GM21529 (cell line): ENCODE measurements at regions not wholly inside any gene's neighbourhood (a gene's known extent, or its start where the extent isn't known, plus 50 kb on each side); places are given as distances from the start of the nearest gene placed in this dataset.

Experiments used
- ATAC-seq: cut with Tn5 transposase; IDR thresholded peaks from one replicate; pipeline ENCODE4 v1.9.1; 2021; ENCODE audit not compliant: unreplicated experiment

- ATAC-seq = no peak
These were observed 88.2 kb downstream of the TMA16 start for GRCh38 chr4:163582703-163583102.

- peak; percentile 43 for ATAC-seq
These were observed 93.4 kb downstream of the TMA16 start for GRCh38 chr4:163587867-163588266.

DNA sequence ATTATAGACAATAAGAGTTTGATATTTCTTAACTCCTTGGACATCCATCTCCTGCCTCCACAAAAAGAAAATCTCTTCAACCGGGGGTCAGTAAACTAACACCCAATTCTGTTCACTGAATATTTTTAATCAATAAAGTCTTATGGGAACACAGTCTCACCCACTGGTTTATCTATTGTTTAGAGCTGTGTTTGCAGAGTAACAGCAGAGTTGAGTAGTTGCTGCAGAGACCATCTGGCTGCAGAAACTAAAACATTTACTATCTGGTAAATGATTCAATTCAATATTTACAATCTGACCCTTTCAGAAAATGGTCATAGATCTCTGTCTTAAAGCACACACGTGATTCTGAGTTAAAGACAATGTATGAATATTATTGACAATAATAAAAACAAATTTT lies 94.0 kb downstream of the TMA16 start:
- ATAC-seq = no peak

DNA sequence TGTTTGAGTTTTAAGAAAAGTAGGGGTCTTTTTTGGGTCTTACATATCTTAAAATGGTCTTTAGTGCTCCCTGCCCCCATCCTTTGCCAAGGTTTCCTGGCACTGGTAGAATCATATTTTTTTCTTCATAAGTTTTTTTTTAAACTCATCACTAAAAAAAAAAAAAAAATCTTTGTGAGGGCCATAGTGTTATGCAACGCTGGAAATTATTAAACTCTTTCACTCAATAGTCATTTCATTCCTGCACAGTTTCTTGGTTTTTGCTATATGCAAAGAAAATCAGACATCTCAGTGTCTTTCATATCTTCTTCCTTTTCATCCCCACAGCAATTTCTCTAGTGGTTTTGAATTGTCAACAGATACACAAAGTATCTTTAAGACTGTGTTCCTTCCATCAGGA lies 95.6 kb downstream of the TMA16 start:
- ATAC-seq = peak; percentile 40

GRCh38 chr4:163590619-163591264 lies 96.3 kb downstream of the TMA16 start:
- peak; percentile 2 for ATAC-seq

- ATAC-seq = peak; percentile 86
These were observed 97.1 kb downstream of the TMA16 start for GRCh38 chr4:163591614-163592020.

DNA sequence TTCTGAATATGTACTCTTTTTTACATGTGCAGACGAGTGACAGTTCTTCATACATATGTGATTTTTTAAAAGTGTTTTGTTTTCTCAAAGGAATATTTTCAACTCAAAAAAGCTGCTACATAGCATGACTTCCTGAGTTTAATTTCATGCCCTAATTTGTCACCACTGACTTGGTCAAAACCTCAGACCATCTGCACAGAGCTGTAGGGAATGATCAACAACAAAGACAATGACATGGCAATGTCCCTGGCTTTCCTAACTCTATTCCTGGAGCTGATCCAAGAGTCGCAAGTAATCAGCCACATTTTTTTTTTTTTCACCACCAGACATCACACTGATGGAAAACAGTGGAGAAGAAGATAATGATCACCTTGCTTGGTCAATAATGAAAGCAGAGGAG lies 97.7 kb downstream of the TMA16 start:
- ATAC-seq = no peak

- no peak for ATAC-seq
These were observed 101.1 kb downstream of the TMA16 start for GRCh38 chr4:163595580-163595979.

DNA sequence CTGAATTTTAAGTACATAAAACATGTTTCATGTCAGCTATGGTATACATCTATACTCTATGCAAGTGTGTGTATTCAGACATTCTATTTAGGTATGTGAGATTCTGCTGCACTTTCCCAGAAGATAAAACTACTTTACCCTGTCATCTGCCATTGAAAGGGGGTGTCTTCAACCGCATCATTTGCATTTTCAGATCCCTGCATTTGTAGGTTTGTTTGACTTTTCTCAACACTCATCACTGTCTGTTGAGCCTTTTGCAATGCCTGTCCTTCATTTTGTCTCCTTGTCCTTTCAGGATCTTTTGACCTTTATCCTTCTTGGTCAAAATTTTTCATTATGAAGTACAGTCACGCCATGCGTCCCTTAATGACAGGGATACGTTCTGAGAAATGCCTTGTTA lies 103.5 kb downstream of the TMA16 start:
- peak; percentile 66 for ATAC-seq

GRCh38 chr4:163598489-163598888 lies 104.0 kb downstream of the TMA16 start:
- peak; percentile 33 for ATAC-seq

DNA sequence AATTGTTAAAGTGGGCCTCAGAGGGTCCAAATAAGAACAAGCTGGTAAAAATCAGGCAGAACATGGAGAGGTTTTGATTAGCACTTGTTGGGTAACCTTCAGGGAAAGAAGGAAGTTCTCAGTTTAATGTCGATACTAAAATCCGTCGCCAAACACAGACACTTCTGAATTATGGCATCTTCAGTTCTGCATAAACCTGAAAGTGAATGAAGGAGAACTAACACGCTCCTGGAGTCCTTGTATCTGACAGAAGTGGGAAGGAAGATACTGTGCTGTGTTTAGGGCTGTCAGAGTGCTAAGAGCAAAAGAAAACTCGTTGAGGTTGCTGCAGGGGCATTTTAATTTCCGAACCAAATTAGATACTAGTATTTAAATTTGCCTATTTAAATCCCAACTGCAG lies 106.2 kb downstream of the TMA16 start:
- peak; percentile 50 for ATAC-seq

- no peak for ATAC-seq
These were observed 108.8 kb downstream of the TMA16 start for GRCh38 chr4:163603257-163603656.

- peak; percentile 25 for ATAC-seq
These were observed 112.6 kb downstream of the TMA16 start for GRCh38 chr4:163606896-163607691.

- no peak for ATAC-seq
These were observed 114.5 kb downstream of the TMA16 start for GRCh38 chr4:163609019-163609418.

DNA sequence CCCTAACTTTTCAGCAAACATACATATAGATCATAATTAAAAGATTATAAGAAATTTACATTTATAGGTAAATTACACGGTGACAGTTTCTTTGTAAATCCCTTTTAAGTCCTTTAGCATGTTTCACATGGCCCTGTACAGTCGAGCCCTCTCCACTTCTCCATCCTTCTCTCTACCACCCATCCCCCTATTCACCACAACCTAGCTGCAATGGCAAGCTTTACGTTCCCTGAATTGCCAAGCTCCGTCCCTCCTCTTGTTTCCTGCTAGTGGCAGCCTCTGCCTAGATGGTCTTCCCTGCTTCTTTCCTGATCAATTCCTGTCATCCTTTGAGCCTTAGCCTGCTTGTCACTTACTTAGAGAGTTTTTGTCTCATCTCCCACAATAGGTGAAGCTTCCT lies 116.2 kb downstream of the TMA16 start:
- ATAC-seq = no peak

DNA sequence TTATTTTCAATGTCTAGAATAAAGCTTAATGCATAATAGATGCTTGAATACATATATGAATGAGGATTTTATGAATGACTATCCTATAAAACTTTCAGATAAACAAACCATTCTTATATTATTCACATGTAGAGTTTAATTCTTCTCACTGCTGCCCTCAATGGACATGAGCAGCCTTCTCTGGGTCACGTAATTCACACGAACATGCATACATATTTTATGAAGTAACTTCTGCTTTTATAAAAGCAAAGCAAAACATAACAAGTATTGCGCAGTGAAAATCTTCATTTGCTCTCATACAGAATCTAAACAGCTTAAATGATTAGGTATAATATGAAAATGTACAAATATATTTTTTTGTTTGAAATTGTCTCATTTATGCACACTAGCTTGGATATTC lies 116.7 kb downstream of the TMA16 start:
- no peak for ATAC-seq

DNA sequence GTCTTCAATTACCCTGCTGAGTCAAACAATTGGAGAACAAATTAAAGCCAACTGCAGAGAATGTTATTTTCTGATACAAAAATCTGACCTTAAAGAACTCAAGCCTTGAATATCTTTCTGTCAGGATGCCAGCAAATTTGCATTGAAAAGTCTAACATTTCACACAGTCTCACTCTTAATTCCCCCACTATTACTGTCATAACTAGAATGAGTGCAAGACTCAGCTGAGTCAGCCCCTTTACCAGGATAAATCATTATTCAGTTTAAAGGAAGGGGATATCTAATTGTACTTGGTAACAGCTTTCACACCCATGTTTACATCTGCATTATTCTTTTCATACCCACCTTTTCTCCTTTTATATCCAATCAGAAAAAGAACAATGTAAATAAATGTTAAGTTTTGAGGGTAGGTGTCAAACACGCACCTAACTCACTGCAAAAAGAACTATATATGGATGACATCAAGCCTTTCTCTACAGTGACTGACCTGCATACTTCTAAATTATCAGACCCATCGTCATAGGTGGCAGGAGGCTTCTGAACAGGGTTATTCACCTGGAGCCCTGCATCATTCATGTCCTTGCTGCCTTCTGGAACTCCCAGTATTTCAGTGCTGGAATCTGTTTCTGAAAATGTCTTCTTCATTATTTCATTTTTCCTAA lies 117.4 kb downstream of the TMA16 start:
- ATAC-seq = peak; percentile 71

GRCh38 chr4:163612762-163613161 lies 118.3 kb downstream of the TMA16 start:
- ATAC-seq = no peak

DNA sequence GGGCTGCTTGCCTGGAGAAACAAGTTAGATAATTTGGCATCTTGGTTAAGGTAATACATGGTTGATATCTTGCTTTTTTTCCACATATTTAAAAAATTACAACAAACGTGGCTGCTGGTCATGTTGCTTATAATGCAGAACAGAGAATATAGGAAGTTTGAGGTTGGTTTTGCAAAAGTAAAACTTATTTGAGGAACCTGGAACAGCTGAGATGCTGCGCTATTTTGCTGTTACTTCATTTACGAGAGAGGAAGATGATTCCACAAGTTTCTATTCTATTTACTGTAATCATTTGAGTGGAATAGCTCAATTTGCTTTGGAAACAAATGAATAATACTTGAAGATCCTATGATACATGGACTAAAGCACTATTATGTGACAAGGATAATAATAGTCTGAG lies 118.9 kb downstream of the TMA16 start:
- no peak for ATAC-seq

DNA sequence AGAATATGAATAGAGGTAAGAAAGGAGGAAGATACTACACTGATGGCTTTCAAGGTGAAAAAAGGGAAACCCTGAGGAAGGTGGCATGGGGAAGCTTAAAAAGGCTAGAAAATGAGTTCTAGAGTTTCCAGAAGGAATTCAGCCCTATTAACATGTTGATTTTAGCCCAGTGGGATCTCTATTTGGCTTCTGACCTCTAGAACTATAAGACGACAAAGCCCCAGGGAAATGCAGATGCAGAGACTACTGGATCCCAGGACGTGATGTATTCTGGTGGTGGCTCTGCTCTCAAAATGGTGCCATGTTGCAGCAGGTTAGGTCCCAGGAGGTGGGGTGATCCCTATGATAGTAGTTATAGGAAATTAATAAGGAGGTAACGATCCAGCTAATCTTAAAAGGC lies 120.4 kb downstream of the TMA16 start:
- ATAC-seq = no peak

GRCh38 chr4:163618845-163619244 lies 124.4 kb downstream of the TMA16 start:
- ATAC-seq = no peak

DNA sequence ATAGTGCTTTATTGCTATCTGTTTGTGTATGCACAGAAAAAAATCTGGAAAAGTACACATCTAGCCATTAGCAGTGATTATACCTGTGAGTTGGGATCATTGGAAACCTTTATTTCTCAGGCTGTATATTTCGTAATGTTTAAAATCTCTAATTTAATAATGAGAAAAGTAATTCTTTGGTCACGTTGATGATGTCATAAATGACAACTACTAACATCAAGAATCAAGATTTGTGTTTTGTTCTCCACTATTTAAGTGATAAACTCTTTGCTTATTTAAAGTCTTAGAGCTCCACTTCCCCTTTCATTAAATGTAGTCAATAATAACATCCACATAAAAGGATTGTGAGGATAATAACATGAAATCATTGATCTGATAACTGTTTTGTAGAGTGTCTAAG lies 126.2 kb downstream of the TMA16 start:
- ATAC-seq = no peak
